ENCODE measurements at regions not wholly inside any gene's neighbourhood (a gene's known extent, or its start where the extent isn't known, plus 50 kb on each side); places are given as distances from the start of the nearest gene placed in this dataset.
"Not testable (repeated sequence)": the region's sequence is repeated elsewhere in the genome, so short reads cannot be mapped to it uniquely, and the experiment has no call there.

GRCh38 chr13:22871231-22871630 is 309.5 kb upstream of the SGCG start:
- DNase-seq = no peak

GRCh38 chr13:22874839-22875238 is 305.9 kb upstream of the SGCG start:
- DNase-seq = no peak

GRCh38 chr13:22877421-22877820 is 303.4 kb upstream of the SGCG start:
- DNase-seq = no peak

- no peak for DNase-seq
Observed at GRCh38 chr13:22880741-22881720, 299.7 kb upstream of the SGCG start.

- not testable (repeated sequence) for DNase-seq
Observed at GRCh38 chr13:22881721-22882608, 298.8 kb upstream of the SGCG start.

- DNase-seq = no peak
Observed at GRCh38 chr13:22883262-22883840, 297.4 kb upstream of the SGCG start.

- no peak for DNase-seq
Observed at GRCh38 chr13:22883956-22884355, 296.8 kb upstream of the SGCG start.

- not testable (repeated sequence) for DNase-seq
Observed at GRCh38 chr13:22886061-22886460, 294.7 kb upstream of the SGCG start.

GRCh38 chr13:22889376-22889775 is 291.4 kb upstream of the SGCG start:
- not testable (repeated sequence) for DNase-seq

GRCh38 chr13:22893204-22893603 is 287.6 kb upstream of the SGCG start:
- DNase-seq = no peak

- no peak for DNase-seq
Observed at GRCh38 chr13:22893777-22894176, 287.0 kb upstream of the SGCG start.

GRCh38 chr13:22897571-22898314 is 283.0 kb upstream of the SGCG start:
- DNase-seq = no peak

- not testable (repeated sequence) for DNase-seq
Observed at GRCh38 chr13:22900416-22900951, 280.3 kb upstream of the SGCG start.

GRCh38 chr13:22903301-22903700 is 277.5 kb upstream of the SGCG start:
- no peak for DNase-seq

- DNase-seq = no peak
Observed at GRCh38 chr13:22903925-22904324, 276.9 kb upstream of the SGCG start.

GRCh38 chr13:22915442-22916082 is 265.2 kb upstream of the SGCG start:
- no peak for DNase-seq

GRCh38 chr13:22916276-22916675 is 264.5 kb upstream of the SGCG start:
- DNase-seq = not testable (repeated sequence)

GRCh38 chr13:22925881-22926747 is 254.7 kb upstream of the SGCG start:
- no peak for DNase-seq

- no peak for DNase-seq
Observed at GRCh38 chr13:22926748-22927400, 253.9 kb upstream of the SGCG start.

- not testable (repeated sequence) for DNase-seq
Observed at GRCh38 chr13:22927845-22928244, 252.9 kb upstream of the SGCG start.

Measured in NCI-H2029 (cell line).